DND-41 (cell line): ENCODE measurements at regions not wholly inside any gene's neighbourhood (a gene's known extent, or its start where the extent isn't known, plus 50 kb on each side); places are given as distances from the start of the nearest gene placed in this dataset.
"Not testable (repeated sequence)": the region's sequence is repeated elsewhere in the genome, so short reads cannot be mapped to it uniquely, and the experiment has no call there.

Experiments used
- ATAC-seq: fragments of 200-7000 bp; cut with Tn5 transposase; 3 replicates; pipeline ENCODE4 v1.9.1; 2021; ENCODE audit warnings: low read depth; ENCODE audit not compliant: insufficient read depth
- DNase-seq: peaks from one replicate; pipeline ENCODE4 v3.0.0-alpha.2; 2020
- H2AFZ ChIP-seq: 2 replicates; pipeline ENCODE4 v1.6.0; 2012; ENCODE audit warnings: low read depth, low read length
- H3K27ac ChIP-seq: 2 replicates; pipeline ENCODE4 v1.5.1; 2012; ENCODE audit warnings: low read length, inconsistent platforms
- H3K27me3 ChIP-seq: fragments of 200-600 bp; sonication (generic); 2 replicates; pipeline ENCODE4 v1.6.0; 2012; ENCODE audit warnings: low read length, mild to moderate bottlenecking, inconsistent platforms; ENCODE audit not compliant: insufficient read depth, poor library complexity
- H3K36me3 ChIP-seq: 2 replicates; pipeline ENCODE4 v1.5.1; 2012; ENCODE audit warnings: low read length, inconsistent platforms; ENCODE audit not compliant: insufficient read depth
- H3K4me1 ChIP-seq: 2 replicates; pipeline ENCODE4 v1.5.1; 2012; ENCODE audit warnings: mild to moderate bottlenecking, low read length; ENCODE audit not compliant: insufficient read depth
- H3K4me2 ChIP-seq: 2 replicates; pipeline ENCODE4 v1.6.0; 2012; ENCODE audit warnings: mild to moderate bottlenecking, moderate library complexity, low read length, inconsistent platforms; ENCODE audit not compliant: insufficient read depth
- H3K4me3 ChIP-seq, 2 experiments: fragments of 200-600 bp in 1 of 2; shearing (Covaris generic) in 1 of 2; 2 replicates each; pipeline ENCODE4 v1.5.1; 2012 to 2016; ENCODE audit warnings: inconsistent platforms in 2 of 2, low read length in 2 of 2, mild to moderate bottlenecking in 2 of 2, low read depth in 1 of 2, moderate library complexity in 1 of 2
- H3K79me2 ChIP-seq: 2 replicates; pipeline ENCODE4 v1.6.0; 2012; ENCODE audit warnings: low read length, inconsistent platforms; ENCODE audit not compliant: insufficient read depth
- H3K9ac ChIP-seq: 2 replicates; pipeline ENCODE4 v1.6.0; 2012; ENCODE audit warnings: low read depth, mild to moderate bottlenecking, inconsistent platforms, low read length, moderate library complexity
- H3K9me3 ChIP-seq: 2 replicates; pipeline ENCODE4 v1.5.1; 2012; ENCODE audit warnings: low read length, moderate library complexity, mild to moderate bottlenecking, inconsistent platforms; ENCODE audit not compliant: insufficient read depth, severe bottlenecking
- H4K20me1 ChIP-seq: 2 replicates; pipeline ENCODE4 v1.6.0; 2012; ENCODE audit warnings: low read length; ENCODE audit not compliant: insufficient read depth
- CTCF ChIP-seq: IDR thresholded peaks from 2 replicates; pipeline ENCODE4 v1.5.1; 2012; ENCODE audit warnings: borderline replicate concordance, low read length, moderate library complexity, mild to moderate bottlenecking; ENCODE audit not compliant: poor library complexity, severe bottlenecking; ENCODE audit errors: extremely low read depth
- EZH2 ChIP-seq: IDR thresholded peaks from 3 replicates; pipeline ENCODE4 v1.6.1; 2012; ENCODE audit warnings: borderline replicate concordance, low read depth, mild to moderate bottlenecking, moderate library complexity, low read length, inconsistent platforms; ENCODE audit not compliant: severe bottlenecking

GRCh38 chr2:89818873-89819272 lies 1127.4 kb downstream of the RPIA start:
- Histone ChIP-seq H3K9me3 (peaks cover 80% of the 10 kb centered on the region), H4K20me1 (no peaks in the 10 kb centered on the region), H3K79me2 (no peaks in the 10 kb centered on the region), H3K4me2 (no peak overlapping the region), H2AFZ (no peak overlapping the region), H3K4me3 (no peak overlapping the region), H3K36me3 (no peaks in the 10 kb centered on the region), H3K27me3 (no peaks in the 10 kb centered on the region), H3K4me1 (no peaks in the 10 kb centered on the region), H3K27ac (no peak overlapping the region), H3K9ac (no peak overlapping the region)
- TF ChIP-seq EZH2 (no peak), CTCF (no peak)
- ATAC-seq (no peak), DNase-seq (no peak)

- Histone ChIP-seq H3K36me3 (no peaks in the 10 kb centered on the region), H3K79me2 (no peaks in the 10 kb centered on the region), H3K4me1 (no peaks in the 10 kb centered on the region), H3K9ac (no peak overlapping the region), H2AFZ (no peak overlapping the region), H4K20me1 (no peaks in the 10 kb centered on the region), H3K27ac (no peak overlapping the region), H3K9me3 (peaks cover 80% of the 10 kb centered on the region), H3K4me3 (no peak overlapping the region), H3K4me2 (no peak overlapping the region), H3K27me3 (no peaks in the 10 kb centered on the region)
- TF ChIP-seq EZH2 (no peak), CTCF (no peak)
- DNase-seq (no peak), ATAC-seq (no peak)
Observed at GRCh38 chr2:89819809-89820208, 1128.3 kb downstream of the RPIA start.

- H3K79me2 ChIP-seq: no peaks in the 10 kb centered on the region
- H3K27ac ChIP-seq: no peak overlapping the region
- H3K4me2 ChIP-seq: no peak overlapping the region
- TF ChIP-seq EZH2: no peak
- TF ChIP-seq CTCF: no peak
- no peak overlapping the region for H3K9ac ChIP-seq
- H3K9me3 ChIP-seq: peaks cover 81% of the 10 kb centered on the region
- no peak overlapping the region for H3K4me3 ChIP-seq
- H3K4me1 ChIP-seq: no peaks in the 10 kb centered on the region
- H3K36me3 ChIP-seq: no peaks in the 10 kb centered on the region
- no peak overlapping the region for H2AFZ ChIP-seq
- no peak for DNase-seq
- H3K27me3 ChIP-seq: no peaks in the 10 kb centered on the region
- H4K20me1 ChIP-seq: no peaks in the 10 kb centered on the region
- no peak for ATAC-seq
Observed at GRCh38 chr2:89820248-89820647, 1128.8 kb downstream of the RPIA start.

- peaks cover 81% of the 10 kb centered on the region for H3K9me3 ChIP-seq
- no peaks in the 10 kb centered on the region for H3K36me3 ChIP-seq
- no peaks in the 10 kb centered on the region for H3K4me1 ChIP-seq
- no peaks in the 10 kb centered on the region for H3K79me2 ChIP-seq
- ATAC-seq (no peak), DNase-seq (no peak)
- no peaks in the 10 kb centered on the region for H3K27me3 ChIP-seq
- no peak overlapping the region for H3K27ac ChIP-seq
- H4K20me1 ChIP-seq: no peaks in the 10 kb centered on the region
- no peak overlapping the region for H3K4me2 ChIP-seq
- H3K4me3 ChIP-seq: no peak overlapping the region
- H2AFZ ChIP-seq: no peak overlapping the region
- no peak overlapping the region for H3K9ac ChIP-seq
- TF ChIP-seq CTCF: no peak
- no peak for TF ChIP-seq EZH2
Observed at GRCh38 chr2:89821455-89821945, 1130.0 kb downstream of the RPIA start.

- not testable (repeated sequence) for H3K4me1 ChIP-seq, H3K79me2 ChIP-seq, H3K27ac ChIP-seq, H3K27me3 ChIP-seq, H2AFZ ChIP-seq, ATAC-seq, H3K4me2 ChIP-seq, DNase-seq, H3K9ac ChIP-seq, H4K20me1 ChIP-seq, H3K4me3 ChIP-seq, H3K36me3 ChIP-seq
- peaks cover 81% of the 10 kb centered on the region for H3K9me3 ChIP-seq
Observed at GRCh38 chr2:89822342-89822741, 1130.9 kb downstream of the RPIA start.
